ENCODE measurements at regions not wholly inside any gene's neighbourhood (a gene's known extent, or its start where the extent isn't known, plus 50 kb on each side); places are given as distances from the start of the nearest gene placed in this dataset.

DNA sequence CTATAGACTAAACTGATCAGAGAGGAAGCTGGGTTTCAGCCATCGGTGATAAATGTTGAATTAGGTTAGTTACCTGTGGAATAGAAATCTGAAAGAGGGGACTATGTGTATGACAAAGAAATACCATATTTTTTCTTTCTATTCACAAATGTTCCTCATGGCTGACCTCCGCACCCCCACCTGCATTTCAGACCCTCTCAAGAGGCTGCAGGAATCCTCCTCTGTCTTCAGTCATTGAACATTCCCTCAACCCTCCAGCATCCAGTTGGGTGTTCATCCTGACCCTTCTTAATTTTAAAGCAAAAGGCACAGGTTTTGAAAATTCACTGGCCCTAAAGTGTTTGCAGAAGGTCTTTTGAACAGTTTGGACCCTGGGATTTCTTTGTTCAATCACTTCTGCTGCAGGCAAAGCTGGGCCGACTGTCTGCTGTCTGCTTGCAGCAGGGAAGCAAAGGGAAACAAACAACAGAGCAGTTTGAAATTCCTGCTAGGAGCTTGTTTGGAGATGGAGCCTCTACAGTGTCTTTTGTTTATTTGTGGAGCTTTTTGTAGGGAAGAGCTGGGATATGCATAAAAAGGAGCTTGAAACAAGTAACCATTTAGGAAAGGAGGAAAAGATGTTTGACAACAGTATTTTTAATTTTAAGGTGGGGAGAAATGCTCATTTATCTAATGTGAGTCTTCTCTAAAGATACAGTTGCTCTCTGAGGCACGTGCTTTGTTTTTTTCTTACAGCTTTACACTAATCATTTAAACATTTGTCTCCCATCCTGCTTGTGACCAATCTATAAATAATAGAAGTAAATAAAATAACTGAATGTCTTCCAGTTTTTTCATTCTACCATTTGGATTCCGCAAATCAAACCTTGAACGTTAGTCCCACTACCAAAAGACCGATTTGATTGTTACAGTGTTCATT is 213.3 kb upstream of the MMADHC start:
- H4K20me1 ChIP-seq (ENCODE audit: insufficient read depth) = no peaks in the 10 kb centered on the region
- no peak overlapping the region for H3K4me2 ChIP-seq (ENCODE audit: unreplicated experiment)
- no peak for DNase-seq
- in situ Hi-C loops (cut with MboI) = no loop called here
- no peak for TF ChIP-seq EZH2phosphoT487 (IDR thresholded peaks at IDR 0.05; ENCODE audit: insufficient read depth, low read depth)
- TF ChIP-seq EZH2 (IDR thresholded peaks at IDR 0.05; ENCODE audit: insufficient read depth, poor library complexity, severe bottlenecking) = no peak
- no peak overlapping the region for H2AFZ ChIP-seq
- H3K4me1 ChIP-seq (ENCODE audit: insufficient read depth) = no peaks in the 10 kb centered on the region
- H3K27me3 ChIP-seq (replicated peaks; ENCODE audit: insufficient read depth) = no peaks in the 10 kb centered on the region
- no peak overlapping the region for H3K4me3 ChIP-seq
- H3F3A ChIP-seq (ENCODE audit: insufficient read depth) = no peaks in the 10 kb centered on the region
- WGBS, 2 experiments (ENCODE audit: low coverage in 1 of 2, low lambda C conversion rate in 2 of 2, missing lambda C conversion rate in 2 of 2) = 97 to 98% methylated on average over 7 of the region's 7 CpGs
- no peak overlapping the region for H3K9ac ChIP-seq
- no peaks in the 10 kb centered on the region for H3K9me2 ChIP-seq (ENCODE audit: insufficient read depth)
- H3K9me3 ChIP-seq (ENCODE audit: low read depth) = no peaks in the 10 kb centered on the region
- no peak overlapping the region for H3K27ac ChIP-seq
- H3K36me3 ChIP-seq (ENCODE audit: low read depth) = no peaks in the 10 kb centered on the region
- H3K79me2 ChIP-seq (ENCODE audit: insufficient read depth) = no peaks in the 10 kb centered on the region

DNA sequence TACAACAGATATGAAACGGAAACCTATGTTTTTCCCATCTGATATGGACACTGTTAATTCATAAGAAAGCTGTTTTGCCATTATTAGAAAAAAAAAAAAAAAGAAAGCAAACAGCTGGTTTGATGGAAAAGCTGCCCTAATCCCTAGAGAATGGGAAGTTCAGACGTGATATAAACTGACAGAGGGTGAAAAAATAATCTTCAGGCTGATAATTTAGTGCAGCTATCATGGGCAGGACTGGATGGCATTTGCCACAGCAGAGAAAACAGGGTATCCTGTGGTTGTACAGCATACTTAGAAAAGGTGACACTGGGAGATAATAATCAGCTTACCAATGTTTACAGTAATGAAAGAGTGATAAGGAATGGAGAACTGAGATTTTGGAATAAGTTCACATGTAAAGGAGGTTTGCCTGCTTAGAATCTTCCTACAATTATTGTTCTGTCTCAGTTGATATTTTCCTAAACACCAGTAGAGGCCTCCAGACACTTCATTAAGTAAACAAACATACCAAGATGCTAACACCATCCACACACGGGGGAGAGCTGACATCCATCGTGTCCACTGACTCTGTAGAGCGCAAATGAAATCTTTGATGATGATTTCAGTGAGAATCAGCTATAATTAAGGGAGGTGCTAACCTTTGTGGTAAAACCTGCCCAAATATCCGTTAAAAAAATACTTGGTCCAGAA is 211.6 kb upstream of the MMADHC start:
- TF ChIP-seq EZH2 (IDR thresholded peaks at IDR 0.05; ENCODE audit: insufficient read depth, poor library complexity, severe bottlenecking) (no peak), EZH2phosphoT487 (IDR thresholded peaks at IDR 0.05; ENCODE audit: insufficient read depth, low read depth) (no peak)
- no peak overlapping the region for H3K27ac ChIP-seq
- no peaks in the 10 kb centered on the region for H3K79me2 ChIP-seq (ENCODE audit: insufficient read depth)
- in situ Hi-C loops (cut with MboI) = loop anchor here (10.0 kb wide), 1 partner anchor 666 kb away; no protein-coding TSS in a partner anchor
- H3K36me3 ChIP-seq (ENCODE audit: low read depth) = no peaks in the 10 kb centered on the region
- H3K4me2 ChIP-seq (ENCODE audit: unreplicated experiment) = no peak overlapping the region
- H3K4me3 ChIP-seq = no peak overlapping the region
- H3K9ac ChIP-seq = no peak overlapping the region
- no peaks in the 10 kb centered on the region for H3K27me3 ChIP-seq (replicated peaks; ENCODE audit: insufficient read depth)
- peak overlapping the region; percentile 61 for H2AFZ ChIP-seq
- no peaks in the 10 kb centered on the region for H4K20me1 ChIP-seq (ENCODE audit: insufficient read depth)
- peak; percentile 69 for DNase-seq
- H3K4me1 ChIP-seq (ENCODE audit: insufficient read depth) = no peaks in the 10 kb centered on the region
- H3K9me3 ChIP-seq (ENCODE audit: low read depth) = no peaks in the 10 kb centered on the region
- WGBS, 2 experiments (ENCODE audit: low coverage in 1 of 2, low lambda C conversion rate in 2 of 2, missing lambda C conversion rate in 2 of 2) = 14 to 22% methylated on average over 6 of the region's 6 CpGs
- no peaks in the 10 kb centered on the region for H3K9me2 ChIP-seq (ENCODE audit: insufficient read depth)
- no peaks in the 10 kb centered on the region for H3F3A ChIP-seq (ENCODE audit: insufficient read depth)

DNA sequence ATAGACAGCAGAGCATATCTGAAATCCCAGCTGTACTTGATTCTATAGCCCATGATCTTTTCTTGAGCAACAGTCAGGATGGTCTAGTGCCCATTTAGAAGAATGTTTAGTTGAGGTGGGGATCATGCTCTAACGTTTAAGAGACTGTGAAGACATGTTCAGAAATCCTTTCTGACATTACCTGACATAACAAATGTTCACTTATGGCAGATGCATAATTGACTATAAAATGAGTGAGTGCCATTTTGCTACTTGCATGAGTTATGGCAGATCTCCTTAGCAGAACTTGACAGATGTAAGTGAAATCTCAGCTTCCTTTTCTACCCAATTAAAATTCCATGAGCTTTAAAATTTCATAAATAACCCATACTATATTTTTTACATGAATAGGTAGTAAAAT is 209.5 kb upstream of the MMADHC start:
- no peak overlapping the region for H2AFZ ChIP-seq
- no peaks in the 10 kb centered on the region for H3K9me3 ChIP-seq (ENCODE audit: low read depth)
- H3K27me3 ChIP-seq (replicated peaks; ENCODE audit: insufficient read depth) = no peaks in the 10 kb centered on the region
- H4K20me1 ChIP-seq (ENCODE audit: insufficient read depth) = no peaks in the 10 kb centered on the region
- no peaks in the 10 kb centered on the region for H3K36me3 ChIP-seq (ENCODE audit: low read depth)
- no peaks in the 10 kb centered on the region for H3K9me2 ChIP-seq (ENCODE audit: insufficient read depth)
- no peak for TF ChIP-seq EZH2phosphoT487 (IDR thresholded peaks at IDR 0.05; ENCODE audit: insufficient read depth, low read depth)
- no peak for TF ChIP-seq EZH2 (IDR thresholded peaks at IDR 0.05; ENCODE audit: insufficient read depth, poor library complexity, severe bottlenecking)
- H3K4me2 ChIP-seq (ENCODE audit: unreplicated experiment) = no peak overlapping the region
- no peaks in the 10 kb centered on the region for H3F3A ChIP-seq (ENCODE audit: insufficient read depth)
- no peak overlapping the region for H3K9ac ChIP-seq
- H3K4me1 ChIP-seq (ENCODE audit: insufficient read depth) = no peaks in the 10 kb centered on the region
- no peak overlapping the region for H3K4me3 ChIP-seq
- DNase-seq = no peak
- H3K79me2 ChIP-seq (ENCODE audit: insufficient read depth) = no peaks in the 10 kb centered on the region
- 86 to 96% methylated on average over 1 of the region's 1 CpG for WGBS, 2 experiments (ENCODE audit: low coverage in 1 of 2, low lambda C conversion rate in 2 of 2, missing lambda C conversion rate in 2 of 2)
- in situ Hi-C loops (cut with MboI) = loop anchor here (10.0 kb wide), 1 partner anchor 668 kb away; no protein-coding TSS in a partner anchor
- H3K27ac ChIP-seq = no peak overlapping the region

DNA sequence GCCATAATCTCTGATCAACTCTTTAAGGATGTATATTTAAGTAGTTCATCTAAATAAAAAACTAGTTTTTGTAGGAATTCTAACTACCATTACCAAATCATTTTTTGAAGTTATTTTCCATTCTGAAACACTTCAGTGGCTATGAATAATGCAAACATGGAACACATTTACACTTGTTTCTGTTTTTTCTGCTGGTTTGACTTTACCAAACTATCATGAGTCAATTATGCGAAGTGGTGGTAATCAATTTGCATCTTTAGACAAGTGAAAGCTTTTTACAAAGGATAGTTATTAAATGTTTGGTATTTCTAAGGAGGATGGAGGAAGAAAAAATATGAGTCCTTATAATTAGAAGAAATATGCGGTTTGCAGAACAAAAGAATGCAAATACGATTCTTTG is 202.0 kb upstream of the MMADHC start:
- Histone ChIP-seq H3K79me2 (ENCODE audit: insufficient read depth) (no peaks in the 10 kb centered on the region), H4K20me1 (ENCODE audit: insufficient read depth) (no peaks in the 10 kb centered on the region), H2AFZ (no peak overlapping the region), H3K27ac (no peak overlapping the region), H3K4me3 (no peak overlapping the region), H3K9ac (no peak overlapping the region), H3K4me2 (ENCODE audit: unreplicated experiment) (no peak overlapping the region), H3K4me1 (ENCODE audit: insufficient read depth) (no peaks in the 10 kb centered on the region), H3F3A (ENCODE audit: insufficient read depth) (no peaks in the 10 kb centered on the region), H3K36me3 (ENCODE audit: low read depth) (no peaks in the 10 kb centered on the region), H3K27me3 (replicated peaks; ENCODE audit: insufficient read depth) (no peaks in the 10 kb centered on the region), H3K9me3 (ENCODE audit: low read depth) (no peaks in the 10 kb centered on the region), H3K9me2 (ENCODE audit: insufficient read depth) (no peaks in the 10 kb centered on the region)
- no peak for DNase-seq
- in situ Hi-C loops (cut with MboI) = no loop called here
- TF ChIP-seq EZH2 (IDR thresholded peaks at IDR 0.05; ENCODE audit: insufficient read depth, poor library complexity, severe bottlenecking) (no peak), EZH2phosphoT487 (IDR thresholded peaks at IDR 0.05; ENCODE audit: insufficient read depth, low read depth) (no peak)
- 96 to 98% methylated on average over 3 of the region's 3 CpGs for WGBS, 2 experiments (ENCODE audit: low coverage in 1 of 2, low lambda C conversion rate in 2 of 2, missing lambda C conversion rate in 2 of 2)
